Aorta (tissue), 5 donors: ENCODE measurements at regions not wholly inside any gene's neighbourhood (a gene's known extent, or its start where the extent isn't known, plus 50 kb on each side); places are given as distances from the start of the nearest gene placed in this dataset.

ENCODE experiments used
- ATAC-seq: fragments of 200-7000 bp; cut with Tn5 transposase; one replicate; pipeline ENCODE4 v1.9.1; 2022; ENCODE audit warnings: moderate library complexity; ENCODE audit not compliant: low FRiP score
- DNase-seq, 2 donors: peaks; one replicate each; pipeline ENCODE4 v3.0.0-alpha.2; 2020
- H3K27ac ChIP-seq, 2 donors: one replicate each; pipeline ENCODE4 v1.5.1; 2013; ENCODE audit warnings: low read length in 2 of 2, mild to moderate bottlenecking in 2 of 2, moderate library complexity in 2 of 2, control low read depth in 1 of 2, inconsistent platforms in 1 of 2, low read depth in 1 of 2
- H3K27me3 ChIP-seq, 2 donors: one replicate each; pipeline ENCODE4 v1.6.1; 2013; ENCODE audit warnings: control low read depth in 1 of 2, low read length in 1 of 2, mild to moderate bottlenecking in 1 of 2, moderate library complexity in 1 of 2; ENCODE audit not compliant: insufficient read depth in 2 of 2, control insufficient read depth in 1 of 2
- H3K36me3 ChIP-seq, 2 donors: one replicate each; pipeline ENCODE4 v1.6.1; 2013; ENCODE audit warnings: control low read depth in 1 of 2, low read length in 1 of 2, mild to moderate bottlenecking in 1 of 2; ENCODE audit not compliant: insufficient read depth in 2 of 2, control insufficient read depth in 1 of 2
- H3K4me1 ChIP-seq, 2 donors: one replicate each; pipeline ENCODE4 v1.6.1; 2013; ENCODE audit warnings: low read length in 2 of 2, control low read depth in 1 of 2, mild to moderate bottlenecking in 1 of 2, moderate library complexity in 1 of 2; ENCODE audit not compliant: insufficient read depth in 2 of 2, control insufficient read depth in 1 of 2
- H3K4me3 ChIP-seq, 2 donors: one replicate each; pipeline ENCODE4 v1.5.1; 2013; ENCODE audit warnings: low read length in 2 of 2, control low read depth in 1 of 2, mild to moderate bottlenecking in 1 of 2
- H3K9me3 ChIP-seq: one replicate; pipeline ENCODE4 v1.6.1; 2013; ENCODE audit warnings: mild to moderate bottlenecking, low read length; ENCODE audit not compliant: control insufficient read depth
- WGBS, 2 donors: extraction: QIAGEN DNeasy Blood & Tissue Kit; methylation state at CpG; one replicate each; pipeline ENCODE4 v1.1.7; 2013; 5-methylcytosine and 5-hydroxymethylcytosine counted together
- intact Hi-C, 2 donors: fragments of 100-400 bp; cut with DNase I; formaldehyde crosslinking; loops; one replicate each; pipeline versions ENCODE4 v1.14.2 to v1.15.0; 2022
- donor health status: healthy with polysubstance abuse.
- donor health status: Bipolar disorder and iron deficiency.
- donor health status: DM: no; HTN: no; CAD: no.
- donor health status: DM: no; HTN: no; CAD: no.
- donor health status: DM: yes; HTN: yes; CAD: no.

- Histone ChIP-seq H3K27ac (no peak overlapping the region), H3K9me3 (peaks cover 4% of the 10 kb centered on the region), H3K27me3 (peaks cover 0 to 2% of the 10 kb centered on the region in 2 donors), H3K4me3 (no peak overlapping the region), H3K4me1 (no peaks in the 10 kb centered on the region), H3K36me3 (no peaks in the 10 kb centered on the region)
- 63 to 70% methylated on average over 3 of the region's 3 CpGs for WGBS, 2 donors
- DNase-seq (no peak), ATAC-seq (no peak)
- intact Hi-C loops: no loop called here
These were observed 1022.5 kb downstream of the AACS start for GRCh38 chr12:126087692-126088091.

GRCh38 chr12:126093908-126094307 is 1028.7 kb downstream of the AACS start:
- ATAC-seq (no peak), DNase-seq (no peak)
- Histone ChIP-seq H3K27me3 (peaks cover 0 to 1% of the 10 kb centered on the region in 2 donors), H3K9me3 (peaks cover 4% of the 10 kb centered on the region), H3K36me3 (no peaks in the 10 kb centered on the region), H3K4me3 (no peak overlapping the region), H3K27ac (no peak overlapping the region), H3K4me1 (no peaks in the 10 kb centered on the region)
- intact Hi-C loops: no loop called here
- WGBS, 2 donors: 81 to 100% methylated on average over 1 of the region's 1 CpG

DNA sequence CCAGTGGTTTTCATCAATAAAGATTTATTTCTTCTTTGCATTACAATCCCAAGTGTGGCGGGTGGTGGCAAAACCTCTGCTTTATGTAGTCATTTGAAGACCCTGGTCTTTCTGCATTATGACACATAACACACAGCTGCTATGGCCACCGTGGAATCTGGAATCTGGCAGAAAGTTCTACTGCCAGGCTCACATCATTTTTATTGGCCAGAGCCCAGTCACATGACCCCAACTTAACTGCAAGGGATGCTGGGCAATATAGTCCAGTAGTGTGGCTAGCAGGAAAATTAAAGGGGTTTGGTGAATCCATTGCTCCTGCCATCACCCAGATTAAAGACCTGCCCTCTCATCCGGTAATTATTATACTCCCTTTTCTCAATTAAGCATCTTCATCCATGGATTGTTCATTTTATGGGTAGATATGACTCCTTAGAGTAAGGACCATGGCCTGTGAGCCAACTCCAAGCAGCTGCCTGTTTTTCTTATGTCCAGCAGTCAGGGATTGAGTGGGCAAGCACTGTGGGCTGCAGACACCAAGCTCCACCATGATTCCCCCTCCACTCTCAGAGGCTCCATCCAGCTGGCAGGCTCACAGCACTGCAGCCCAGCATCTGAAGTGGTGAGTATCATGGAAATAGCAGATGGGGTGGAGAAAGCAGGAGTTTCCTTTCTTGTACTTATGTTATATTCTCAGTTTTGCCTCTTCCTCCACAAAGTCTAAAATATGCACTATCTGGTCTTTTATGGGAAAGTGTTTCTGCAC is 1030.7 kb downstream of the AACS start:
- no peak for DNase-seq
- intact Hi-C loops: no loop called here
- 61 to 66% methylated on average over 3 of the region's 3 CpGs for WGBS, 2 donors

DNA sequence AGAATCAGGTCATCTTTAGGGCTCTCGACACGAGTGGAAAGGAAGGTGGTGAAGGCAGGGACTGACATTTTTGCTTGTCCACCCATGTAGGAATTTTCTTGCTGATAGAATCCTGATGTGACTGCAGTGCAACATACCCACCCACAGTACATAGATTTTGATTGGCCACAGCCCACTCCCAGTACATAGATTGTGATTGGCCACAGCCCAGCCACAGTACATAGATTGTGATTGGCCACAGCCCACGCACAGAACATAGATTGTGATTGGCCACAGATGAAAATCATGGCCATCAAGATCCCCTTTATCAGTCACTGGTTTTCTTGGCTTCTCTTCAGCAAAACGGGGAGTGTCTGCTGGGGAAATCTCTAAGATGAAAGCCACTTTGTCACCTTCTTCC is 1041.5 kb downstream of the AACS start:
- Histone ChIP-seq H3K4me1 (no peaks in the 10 kb centered on the region), H3K27me3 (no peaks in the 10 kb centered on the region), H3K27ac (no peak overlapping the region), H3K9me3 (peaks cover 1% of the 10 kb centered on the region), H3K36me3 (no peaks in the 10 kb centered on the region), H3K4me3 (no peak overlapping the region)
- DNase-seq (no peak), ATAC-seq (no peak)
- 54 to 63% methylated on average over 4 of the region's 4 CpGs for WGBS, 2 donors
- intact Hi-C loops: no loop called here

More for the DNA sequence above, 1030.7 kb downstream of the AACS start:
- Histone ChIP-seq H3K4me1 (no peaks in the 10 kb centered on the region), H3K27me3 (peaks cover 0 to 1% of the 10 kb centered on the region in 2 donors), H3K27ac (no peak overlapping the region), H3K9me3 (peaks cover 1% of the 10 kb centered on the region), H3K4me3 (no peak overlapping the region), H3K36me3 (no peaks in the 10 kb centered on the region)
- ATAC-seq: no peak

GRCh38 chr12:126107659-126108058 is 1042.4 kb downstream of the AACS start:
- no peak overlapping the region for H3K4me3 ChIP-seq
- peaks cover 1% of the 10 kb centered on the region for H3K9me3 ChIP-seq
- H3K36me3 ChIP-seq: no peaks in the 10 kb centered on the region
- WGBS, 2 donors: 61 to 62% methylated on average over 13 of the region's 13 CpGs
- ATAC-seq (no peak), DNase-seq (no peak)
- H3K27me3 ChIP-seq: no peaks in the 10 kb centered on the region
- no peak overlapping the region for H3K27ac ChIP-seq
- intact Hi-C loops: no loop called here
- no peaks in the 10 kb centered on the region for H3K4me1 ChIP-seq

GRCh38 chr12:126108247-126108646 is 1043.0 kb downstream of the AACS start:
- Histone ChIP-seq H3K4me3 (no peak overlapping the region), H3K36me3 (no peaks in the 10 kb centered on the region), H3K27me3 (no peaks in the 10 kb centered on the region), H3K9me3 (peaks cover 1% of the 10 kb centered on the region), H3K4me1 (no peaks in the 10 kb centered on the region), H3K27ac (no peak overlapping the region)
- DNase-seq: no peak
- 23 to 24% methylated on average over 3 of the region's 3 CpGs for WGBS, 2 donors
- no peak for ATAC-seq
- intact Hi-C loops: no loop called here

DNA sequence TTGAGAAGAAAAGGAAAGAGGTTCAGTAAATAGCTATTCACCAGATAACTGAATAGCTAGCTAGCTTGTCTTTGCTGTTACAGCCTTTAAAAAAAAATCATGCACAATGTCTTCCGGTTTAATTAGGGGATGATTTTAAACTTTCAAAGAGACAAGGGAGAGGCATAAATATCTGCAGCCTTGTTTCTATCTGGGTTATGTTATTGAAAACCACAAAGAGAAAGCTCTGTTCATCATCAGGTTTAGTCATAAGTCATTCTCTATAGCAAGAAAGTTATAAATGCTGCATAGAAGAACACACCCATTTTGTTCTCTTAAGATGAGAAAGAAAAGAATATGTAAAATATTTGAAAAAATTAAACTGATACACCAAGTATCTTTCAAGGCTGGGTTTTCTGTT is 1046.9 kb downstream of the AACS start:
- no peak overlapping the region for H3K4me3 ChIP-seq
- no peak overlapping the region for H3K27ac ChIP-seq
- WGBS, 2 donors: 76 to 90% methylated on average over 1 of the region's 1 CpG
- no peaks in the 10 kb centered on the region for H3K4me1 ChIP-seq
- ATAC-seq (no peak), DNase-seq (no peak)
- no peaks in the 10 kb centered on the region for H3K27me3 ChIP-seq
- intact Hi-C loops: no loop called here
- H3K9me3 ChIP-seq: no peaks in the 10 kb centered on the region
- H3K36me3 ChIP-seq: no peaks in the 10 kb centered on the region

- H3K9me3 ChIP-seq: no peaks in the 10 kb centered on the region
- H3K27ac ChIP-seq: no peak overlapping the region
- 70 to 74% methylated on average over 1 of the region's 1 CpG for WGBS, 2 donors
- no peak overlapping the region for H3K4me3 ChIP-seq
- ATAC-seq (no peak), DNase-seq (no peak)
- intact Hi-C loops: no loop called here
- H3K4me1 ChIP-seq: no peaks in the 10 kb centered on the region
- no peaks in the 10 kb centered on the region for H3K36me3 ChIP-seq
- H3K27me3 ChIP-seq: no peaks in the 10 kb centered on the region
These were observed 1047.6 kb downstream of the AACS start for GRCh38 chr12:126112849-126113248.

- Histone ChIP-seq H3K9me3 (no peaks in the 10 kb centered on the region), H3K27me3 (no peaks in the 10 kb centered on the region), H3K4me1 (no peaks in the 10 kb centered on the region), H3K4me3 (no peak overlapping the region), H3K36me3 (no peaks in the 10 kb centered on the region), H3K27ac (no peak overlapping the region)
- intact Hi-C loops: no loop called here
- ATAC-seq (no peak), DNase-seq (no peak)
- WGBS, 2 donors: 53 to 54% methylated on average over 5 of the region's 5 CpGs
These were observed 1049.2 kb downstream of the AACS start for GRCh38 chr12:126114441-126114840.
